ENCODE measurements at regions not wholly inside any gene's neighbourhood (a gene's known extent, or its start where the extent isn't known, plus 50 kb on each side); places are given as distances from the start of the nearest gene placed in this dataset.
"Not testable (repeated sequence)": the region's sequence is repeated elsewhere in the genome, so short reads cannot be mapped to it uniquely, and the experiment has no call there.

DNA sequence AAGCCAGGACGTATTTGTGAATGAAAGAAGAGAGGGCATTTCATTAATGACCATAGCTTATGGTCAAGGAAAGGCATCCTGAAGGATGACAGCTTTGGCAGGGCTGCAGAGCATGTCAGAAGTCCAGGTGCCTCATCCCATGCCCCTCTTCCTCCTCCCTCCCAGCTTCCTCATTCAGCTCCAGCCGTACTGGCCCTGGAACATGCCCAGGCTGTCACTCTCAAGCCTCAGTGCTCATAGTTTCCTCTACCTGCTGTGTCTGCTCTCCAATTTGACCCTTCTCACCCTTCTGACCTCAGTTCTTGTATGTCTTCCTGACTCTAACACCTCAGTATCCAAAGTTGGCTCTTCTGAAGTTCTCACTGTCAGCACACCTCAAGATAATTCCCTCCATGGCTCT is 695.8 kb upstream of the HS6ST1 start:
- DNase-seq (ENCODE audit: low read depth): no peak

DNA sequence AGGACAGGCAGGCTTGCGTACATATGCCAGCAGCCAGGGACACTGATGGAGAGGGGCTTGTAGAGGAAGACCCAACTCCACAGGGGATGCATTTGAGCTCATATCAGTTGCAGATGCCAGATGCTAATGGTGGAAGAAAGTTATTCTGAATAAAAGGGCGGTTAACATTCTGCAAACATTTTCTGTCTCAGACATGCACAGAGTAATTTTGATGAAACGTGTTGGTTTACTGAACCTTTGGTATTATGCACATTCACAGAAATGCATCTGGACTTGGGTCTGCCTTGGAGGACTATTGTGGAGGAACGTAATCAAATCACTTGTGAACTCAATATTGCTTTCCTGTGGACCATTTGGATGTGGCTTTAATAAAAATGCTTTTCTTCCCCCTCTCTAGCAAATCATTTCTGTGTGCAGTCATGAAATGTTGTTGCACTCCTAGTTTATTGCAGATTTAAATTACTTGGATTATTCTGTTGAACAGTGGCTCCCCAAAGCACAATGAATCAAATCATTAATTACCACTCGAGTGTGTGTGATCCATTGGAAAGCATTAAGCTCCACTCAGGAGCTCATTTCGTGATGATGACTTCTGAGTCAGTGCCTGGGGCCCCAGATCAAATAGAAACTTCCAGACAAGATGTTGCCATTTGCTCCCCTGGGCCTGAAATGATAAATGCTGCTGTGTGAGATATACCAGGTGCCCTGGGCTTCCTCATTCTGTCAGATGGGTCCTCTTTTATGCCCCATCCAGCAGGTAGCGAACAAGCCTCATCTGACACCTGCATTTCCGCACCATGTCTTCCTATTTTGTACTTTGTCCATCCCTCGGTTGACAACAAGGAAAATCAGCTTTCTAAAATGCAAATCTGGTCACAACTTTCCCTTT is 697.0 kb upstream of the HS6ST1 start:
- no peak for DNase-seq (ENCODE audit: low read depth)

DNA sequence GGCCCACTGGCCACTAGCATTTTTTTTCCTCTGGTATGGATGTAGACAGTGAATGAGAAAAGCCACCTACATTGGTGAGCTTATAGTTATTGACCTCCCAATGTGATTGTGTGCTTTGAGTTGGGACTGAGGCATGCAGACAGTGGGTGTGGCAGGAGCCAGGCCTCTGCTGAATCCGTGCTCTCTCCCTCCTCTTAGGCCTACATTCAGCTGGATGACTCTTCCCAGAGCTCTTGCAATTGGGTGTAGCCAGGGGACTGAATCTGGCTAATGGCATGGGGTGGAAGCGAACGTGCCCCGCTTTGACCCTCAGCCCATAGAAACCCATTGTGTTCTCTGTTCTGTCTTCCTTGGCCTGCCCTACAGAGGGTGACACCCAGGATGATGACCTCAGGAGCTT is 698.3 kb upstream of the HS6ST1 start:
- no peak for DNase-seq (ENCODE audit: low read depth)

DNA sequence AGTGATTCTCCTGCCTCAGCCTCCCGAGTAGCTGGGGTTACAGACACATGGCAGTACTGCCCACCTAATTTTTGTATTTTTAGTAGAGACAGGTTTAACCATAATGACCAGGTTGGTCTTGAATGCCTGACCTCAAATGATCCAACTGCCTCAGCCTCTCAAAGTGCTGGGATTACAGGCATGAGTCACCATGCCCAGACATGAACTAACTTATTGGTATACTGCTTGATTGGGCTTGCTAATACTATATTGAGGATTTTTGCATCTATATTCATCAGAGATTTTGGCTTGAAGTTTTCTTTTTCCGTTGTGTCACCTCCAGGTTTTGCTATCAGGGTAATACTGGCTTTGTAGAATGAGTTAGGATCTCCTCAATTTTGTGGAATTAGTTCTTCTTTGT is 706.1 kb upstream of the HS6ST1 start:
- no peak for DNase-seq (ENCODE audit: low read depth)

DNA sequence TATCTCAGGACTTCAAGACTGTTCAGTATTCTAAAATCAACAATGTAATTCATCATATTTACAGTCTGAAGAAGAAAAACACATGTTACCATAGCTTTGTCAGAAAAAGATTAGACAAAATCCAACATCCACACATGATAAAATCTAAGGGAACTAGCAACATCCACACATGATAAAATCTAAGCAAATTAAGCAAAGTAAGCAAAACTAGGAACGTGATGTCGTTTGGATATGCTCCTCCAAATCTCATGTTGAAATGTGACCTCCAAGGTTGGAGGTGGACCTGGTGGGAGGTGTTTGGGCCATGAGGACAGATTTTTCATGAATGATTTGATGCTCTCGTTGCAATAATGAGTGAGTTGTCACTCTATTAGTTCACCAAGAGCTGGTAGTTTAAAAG is 717.3 kb upstream of the HS6ST1 start:
- no peak for DNase-seq (ENCODE audit: low read depth)

DNA sequence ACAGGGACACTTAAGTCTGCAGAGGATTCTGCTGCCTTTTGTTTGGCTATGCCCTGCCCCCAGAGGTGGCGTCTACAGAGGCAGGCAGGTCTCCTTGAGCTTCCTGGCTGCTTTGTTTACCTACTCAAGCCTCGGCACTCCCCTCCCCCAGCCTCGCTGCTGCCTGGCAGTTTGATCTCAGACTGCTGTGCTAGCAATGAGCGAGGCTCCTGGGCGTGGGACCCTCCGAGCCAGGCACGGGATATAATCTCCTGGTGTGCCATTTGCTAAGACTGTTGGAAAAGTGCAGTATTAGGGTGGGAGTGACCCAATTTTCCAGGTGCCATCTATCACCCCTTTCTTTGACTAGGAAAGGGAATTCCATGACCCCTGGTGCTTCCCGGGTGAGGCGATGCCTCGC is 725.0 kb upstream of the HS6ST1 start:
- DNase-seq (ENCODE audit: low read depth): not testable (repeated sequence)

DNA sequence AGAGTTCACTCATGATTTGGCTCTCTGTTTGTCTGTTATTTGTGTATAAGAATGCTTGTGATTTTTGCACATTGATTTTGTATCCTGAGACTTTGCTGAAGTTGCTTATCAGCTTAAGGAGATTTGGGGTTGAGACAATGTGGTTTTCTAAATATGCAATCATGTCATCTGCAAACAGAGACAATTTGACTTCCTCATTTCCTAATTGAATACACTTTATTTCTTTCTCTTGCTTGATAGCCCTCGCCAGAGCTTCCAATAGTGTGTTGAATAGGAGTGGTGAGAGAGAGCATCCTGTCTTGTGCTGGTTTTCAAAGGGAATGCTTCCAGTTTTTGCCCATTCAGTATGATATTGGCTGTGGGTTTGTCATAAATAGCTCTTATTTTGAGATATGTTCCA is 727.8 kb upstream of the HS6ST1 start:
- not testable (repeated sequence) for DNase-seq (ENCODE audit: low read depth)

DNA sequence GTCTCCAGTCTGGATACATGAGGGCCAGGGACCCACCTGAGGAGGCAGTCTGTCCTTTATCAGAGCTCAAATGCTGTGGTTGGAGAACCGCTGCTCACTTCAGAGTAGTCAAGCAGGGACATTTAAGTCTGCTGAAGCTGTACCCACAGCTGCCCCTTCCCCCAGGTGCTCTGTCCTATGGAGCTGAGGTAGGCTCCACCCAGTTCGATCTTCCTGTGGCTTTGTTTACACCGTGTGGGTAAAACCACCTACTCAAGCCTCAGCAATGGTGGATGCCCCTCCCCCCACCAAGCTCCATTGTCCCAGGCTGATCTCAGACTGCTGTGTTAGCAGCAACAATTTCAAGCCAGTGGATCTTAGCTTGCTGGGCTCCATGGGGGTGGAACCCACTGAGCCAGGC is 731.4 kb upstream of the HS6ST1 start:
- no peak for DNase-seq (ENCODE audit: low read depth)

DNA sequence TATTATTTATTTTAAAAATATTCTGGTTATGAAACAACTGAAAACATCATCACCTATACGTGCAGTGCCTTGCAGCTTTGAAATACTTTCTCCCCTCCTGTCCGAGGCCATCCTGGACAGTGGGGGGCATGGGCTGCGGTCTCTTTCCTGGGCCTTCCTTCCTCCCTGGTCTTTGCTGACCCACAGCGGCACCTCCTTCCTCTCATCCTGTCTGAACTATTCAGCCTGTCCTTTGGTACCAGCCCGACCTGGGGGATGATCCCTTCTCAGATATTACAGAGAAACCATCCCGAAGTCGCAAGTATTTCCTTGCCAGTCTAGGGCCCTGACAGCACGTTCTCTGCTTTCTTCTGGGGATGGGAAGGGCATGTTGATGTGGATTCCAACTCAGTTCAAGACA is 736.6 kb upstream of the HS6ST1 start:
- DNase-seq (ENCODE audit: low read depth): no peak

DNA sequence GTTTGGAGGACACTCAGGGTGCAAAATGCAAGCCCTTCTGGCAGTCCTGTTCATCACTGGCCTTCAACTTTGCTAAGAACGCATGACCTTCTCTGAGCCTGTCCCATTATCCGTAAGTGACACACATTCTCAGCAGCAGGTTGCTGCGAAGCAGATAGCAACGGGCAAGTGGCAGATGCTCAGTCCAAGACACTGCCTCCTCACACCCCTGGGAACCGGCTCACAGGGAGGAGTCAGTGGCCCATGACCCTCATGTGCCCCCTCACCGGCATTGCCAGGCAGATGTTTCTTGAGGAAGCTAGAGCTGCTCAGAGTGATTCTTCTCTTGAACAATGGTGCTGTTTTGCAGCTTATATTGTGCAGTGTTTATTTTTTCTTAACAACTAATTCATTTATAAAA is 737.2 kb upstream of the HS6ST1 start:
- DNase-seq (ENCODE audit: low read depth): no peak

DNA sequence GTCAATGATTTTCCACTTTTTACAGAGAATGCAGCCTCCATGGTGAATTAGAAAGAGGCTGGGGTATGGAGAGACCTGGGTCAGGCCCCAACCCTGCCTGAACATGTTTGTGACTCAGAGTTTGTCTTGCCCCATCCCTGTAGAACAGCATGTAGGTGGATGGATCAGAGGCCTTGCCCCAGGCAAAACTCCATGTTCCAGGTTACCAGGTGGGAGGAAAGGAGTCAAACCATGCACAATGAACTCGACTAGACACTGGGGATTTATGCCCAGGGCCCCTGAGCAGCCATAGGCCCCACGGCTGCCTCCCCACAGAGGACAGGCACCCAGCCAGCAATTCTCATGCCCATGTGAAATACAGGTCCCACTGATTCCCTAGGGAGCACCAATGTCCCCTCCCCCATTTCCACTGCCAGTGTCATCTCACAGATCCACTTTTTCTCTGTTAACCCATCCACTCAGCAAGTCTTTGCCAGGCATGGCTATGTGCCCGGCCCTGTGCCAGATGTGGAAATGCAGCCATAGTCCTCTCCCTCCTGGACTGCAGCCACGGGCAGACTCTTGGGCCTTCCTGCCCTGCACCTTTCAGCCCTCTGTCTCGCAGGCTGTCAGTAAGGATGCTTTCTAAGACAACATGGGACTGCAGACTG is 737.8 kb upstream of the HS6ST1 start:
- DNase-seq (ENCODE audit: low read depth): no peak

DNA sequence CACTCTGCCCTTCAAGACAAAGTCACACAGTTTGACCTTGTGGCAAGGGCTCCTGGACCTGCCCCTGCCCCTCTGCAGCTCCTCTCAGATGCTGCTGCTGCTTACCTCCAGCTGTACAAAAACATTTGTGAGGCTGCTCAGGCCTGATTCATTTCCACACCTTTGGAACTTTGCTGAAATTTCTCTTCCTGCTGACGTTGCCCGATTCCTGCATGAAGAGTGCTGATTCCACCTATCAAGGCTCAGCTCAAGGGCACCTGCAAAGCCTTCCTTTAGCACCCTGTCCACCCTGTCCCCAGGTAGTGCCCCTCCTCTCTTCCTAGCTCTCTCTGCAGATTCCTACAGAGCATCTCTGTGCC is 738.3 kb upstream of the HS6ST1 start:
- DNase-seq (ENCODE audit: low read depth): no peak

DNA sequence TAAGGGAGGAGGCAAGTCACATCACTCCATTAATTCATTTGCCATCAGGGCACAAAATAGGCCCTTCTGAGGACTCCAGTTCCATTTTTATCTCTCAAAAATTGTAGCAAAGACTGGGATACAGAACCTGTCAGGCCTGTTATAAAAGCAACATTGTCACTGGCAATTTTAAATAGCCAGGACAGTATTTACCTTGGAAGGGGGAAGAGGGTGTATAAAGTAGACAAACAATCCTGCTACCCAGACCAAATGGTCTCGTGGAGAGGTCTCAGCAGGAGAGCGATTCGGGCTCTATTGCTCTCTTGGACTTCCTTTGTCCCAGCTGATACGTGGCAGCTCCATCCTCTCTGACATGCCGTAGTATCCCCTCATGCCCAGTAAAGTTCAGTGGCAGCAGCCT is 740.3 kb upstream of the HS6ST1 start:
- DNase-seq (ENCODE audit: low read depth): no peak

DNA sequence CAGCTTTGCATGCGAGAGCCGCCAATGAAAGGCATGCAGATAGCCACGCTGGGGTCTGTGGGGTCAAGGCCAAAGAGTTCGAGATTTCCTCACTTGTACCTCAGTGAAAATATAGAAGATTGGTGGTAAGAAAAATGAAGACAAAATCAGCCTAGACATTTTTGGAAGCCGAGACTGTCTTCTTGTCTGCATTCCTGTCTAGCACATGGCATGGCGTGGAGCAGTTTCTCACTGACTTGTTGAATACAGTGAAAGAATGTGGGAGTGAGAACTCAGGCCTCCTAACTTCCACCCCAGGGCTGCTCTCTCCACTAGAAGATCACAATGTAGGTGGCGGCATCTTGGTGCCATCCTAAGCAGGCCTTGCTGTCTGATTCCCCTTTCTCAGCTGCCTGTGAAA is 740.8 kb upstream of the HS6ST1 start:
- no peak for DNase-seq (ENCODE audit: low read depth)

DNA sequence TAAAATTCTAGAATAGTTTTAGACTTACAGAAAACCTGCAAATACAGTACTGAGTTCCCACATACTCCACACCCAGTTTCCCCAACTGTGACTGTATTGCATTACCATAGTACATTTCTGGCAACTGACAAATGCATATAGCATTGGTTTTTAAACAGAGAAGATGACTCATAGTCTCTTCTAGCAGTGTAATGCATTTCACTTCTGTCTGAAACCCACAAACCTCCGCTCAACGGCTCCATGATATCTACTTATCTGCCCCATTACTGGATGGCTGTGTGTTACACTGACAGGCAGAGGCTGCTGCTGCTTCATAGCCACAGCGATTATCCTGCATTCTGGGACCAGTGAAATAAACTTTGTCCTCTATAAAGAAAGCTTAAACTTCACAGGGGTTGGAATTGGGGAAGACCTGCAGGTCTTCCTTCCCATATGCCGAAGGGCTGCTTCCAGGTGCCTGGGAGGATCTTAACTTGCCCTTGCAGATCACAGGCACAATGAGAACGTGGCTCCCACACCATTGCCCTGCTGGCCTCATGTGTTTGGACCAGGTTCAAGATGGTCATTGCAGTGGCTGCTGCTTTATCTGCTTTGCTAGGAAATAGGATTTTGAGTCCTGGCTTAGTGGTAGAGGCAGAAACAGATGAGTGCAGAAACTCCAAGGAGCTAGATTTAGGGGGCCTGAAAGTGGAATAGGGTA is 742.6 kb upstream of the HS6ST1 start:
- DNase-seq (ENCODE audit: low read depth): no peak

DNA sequence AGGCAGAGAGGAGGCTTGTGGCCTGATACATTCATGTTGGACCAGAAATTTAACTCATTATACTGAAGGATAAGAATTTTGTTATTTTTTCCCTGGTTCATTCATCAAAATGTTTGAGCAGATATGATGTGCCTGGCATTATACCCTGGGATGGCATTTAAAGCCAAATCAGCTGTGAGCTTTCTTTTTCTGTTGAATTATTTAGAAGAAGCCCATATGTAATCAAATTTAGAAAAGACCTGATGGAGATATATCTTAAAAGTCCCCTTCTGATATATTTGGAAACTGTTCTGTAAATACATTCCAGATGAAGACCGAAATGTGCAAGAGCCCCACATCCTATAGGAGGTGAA is 743.1 kb upstream of the HS6ST1 start:
- no peak for DNase-seq (ENCODE audit: low read depth)

DNA sequence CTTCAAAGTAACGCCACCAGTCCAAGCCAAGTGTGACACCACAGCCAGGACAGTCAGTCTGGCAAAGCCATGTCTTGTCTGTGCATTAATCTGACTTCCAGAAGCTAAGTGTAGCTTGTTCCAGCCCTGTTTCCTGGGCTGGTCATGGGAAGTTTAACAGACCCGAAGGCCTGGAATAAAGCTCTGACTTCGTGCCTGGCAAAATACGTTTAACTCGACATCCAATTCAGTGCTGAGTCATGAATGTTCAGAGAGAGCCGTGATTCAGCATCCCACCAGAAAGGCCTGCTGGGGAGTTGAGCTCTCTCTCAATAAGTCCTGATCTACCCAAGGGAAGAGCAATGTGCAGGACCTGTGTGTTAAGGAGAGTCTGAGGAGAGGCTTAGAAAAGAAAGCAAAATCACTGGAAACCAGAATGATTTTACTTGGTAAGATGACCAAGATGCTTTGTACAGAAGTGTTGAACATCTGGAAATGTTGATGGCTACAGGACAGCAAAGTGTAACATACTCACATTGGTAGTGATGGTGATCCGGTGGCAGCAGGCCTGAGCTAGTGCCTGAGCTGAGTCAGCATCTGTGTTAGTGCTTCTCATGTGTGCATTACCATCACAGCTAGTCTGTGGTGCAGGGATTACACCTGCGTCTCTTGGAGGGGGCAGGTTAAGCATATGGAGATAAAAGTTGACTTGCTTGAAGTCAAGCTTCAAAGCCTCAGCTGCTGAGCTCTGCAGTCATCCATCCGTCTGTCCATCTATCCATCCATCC is 743.7 kb upstream of the HS6ST1 start:
- DNase-seq (ENCODE audit: low read depth): no peak

DNA sequence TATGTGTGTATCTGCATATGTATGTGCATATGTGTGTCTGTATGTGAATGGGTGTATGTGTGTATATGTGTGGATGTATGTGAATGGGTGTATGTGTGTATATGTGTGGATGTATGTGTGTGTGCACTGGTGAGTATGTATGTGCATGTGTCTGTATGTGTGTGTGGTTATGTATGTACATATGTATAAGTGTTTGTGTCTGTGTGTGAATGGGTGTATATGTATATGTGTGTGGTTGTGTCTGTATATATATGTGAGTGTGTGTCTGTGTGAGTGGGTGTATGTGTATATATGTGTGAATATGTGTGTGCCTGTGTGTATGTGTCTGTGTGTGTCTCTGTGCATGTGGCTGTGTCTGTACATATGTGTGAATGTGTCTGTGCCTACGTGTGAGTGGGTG is 748.4 kb upstream of the HS6ST1 start:
- no peak for DNase-seq (ENCODE audit: low read depth)

DNA sequence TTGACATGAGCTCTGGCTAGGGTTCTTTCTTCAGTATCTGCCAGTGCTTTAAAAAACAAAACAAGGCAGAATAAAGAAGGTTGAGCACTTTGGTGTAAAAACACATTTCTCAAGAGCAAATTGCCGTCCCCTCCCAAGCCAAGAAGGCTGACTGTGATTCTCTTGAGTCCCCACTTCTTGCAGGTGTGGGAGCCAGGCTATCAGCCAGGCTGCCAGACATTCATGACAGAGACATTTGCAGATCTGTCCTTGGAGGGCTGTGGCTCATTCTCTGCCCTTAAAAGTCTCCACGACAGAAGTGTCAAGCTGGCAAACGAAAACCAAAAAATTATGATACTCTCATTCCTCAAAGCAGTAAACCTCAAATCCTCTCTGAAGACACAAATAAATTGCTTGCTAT is 749.3 kb upstream of the HS6ST1 start:
- DNase-seq (ENCODE audit: low read depth): no peak

DNA sequence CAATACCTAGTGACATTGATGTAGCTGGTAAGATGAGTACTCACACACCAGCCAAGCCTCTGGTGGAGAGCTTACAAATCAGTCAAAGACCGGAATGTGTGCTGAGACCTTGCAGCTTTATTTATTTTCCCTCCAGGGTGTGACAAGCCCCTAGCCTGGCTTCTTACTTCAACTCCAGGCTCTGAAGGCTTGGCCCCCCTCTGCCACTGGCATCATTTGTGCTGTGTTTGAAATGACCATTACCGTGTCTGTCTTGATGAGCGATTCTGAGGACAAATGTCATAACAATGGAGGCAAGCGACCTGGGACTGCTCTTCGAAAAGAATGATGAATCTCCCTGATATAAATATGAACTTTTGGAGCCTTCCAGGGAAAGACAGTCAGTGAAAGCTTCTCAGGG is 749.9 kb upstream of the HS6ST1 start:
- no peak for DNase-seq (ENCODE audit: low read depth)

DNA sequence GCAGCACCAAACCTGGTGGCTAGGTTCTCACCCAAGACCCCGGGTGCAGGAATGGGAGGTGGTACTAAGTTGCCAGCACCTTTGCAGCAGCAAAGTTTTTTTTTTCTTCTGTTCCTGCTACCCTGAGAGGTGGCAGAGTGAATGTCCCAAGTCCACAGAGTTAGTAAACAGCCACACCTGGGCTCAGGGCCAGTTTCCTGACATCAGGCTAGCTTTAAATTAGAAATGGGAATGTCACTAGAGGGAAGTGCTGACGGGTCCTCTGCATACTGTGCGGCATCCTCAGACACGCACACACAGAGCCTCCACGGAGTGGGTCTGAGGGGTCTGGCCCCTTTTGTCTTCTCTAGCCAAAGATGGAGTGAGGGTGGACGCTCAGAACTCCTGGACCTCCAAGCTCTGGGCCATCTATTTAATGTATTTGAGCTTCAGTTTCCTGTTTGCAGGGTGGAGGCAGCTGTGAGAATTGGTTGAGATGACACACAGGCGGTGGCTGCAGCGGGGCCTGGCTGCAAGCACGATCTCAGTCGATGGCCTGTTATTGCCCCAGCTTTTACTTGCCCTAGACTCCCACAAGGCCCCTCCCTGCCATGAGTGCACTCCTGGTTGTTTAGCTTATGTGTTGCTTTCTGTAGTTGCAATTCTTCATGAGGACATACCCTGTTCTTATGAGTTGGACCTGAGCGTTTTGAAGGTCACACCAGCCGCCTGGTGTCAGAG is 751.4 kb upstream of the HS6ST1 start:
- no peak for DNase-seq (ENCODE audit: low read depth)

DNA sequence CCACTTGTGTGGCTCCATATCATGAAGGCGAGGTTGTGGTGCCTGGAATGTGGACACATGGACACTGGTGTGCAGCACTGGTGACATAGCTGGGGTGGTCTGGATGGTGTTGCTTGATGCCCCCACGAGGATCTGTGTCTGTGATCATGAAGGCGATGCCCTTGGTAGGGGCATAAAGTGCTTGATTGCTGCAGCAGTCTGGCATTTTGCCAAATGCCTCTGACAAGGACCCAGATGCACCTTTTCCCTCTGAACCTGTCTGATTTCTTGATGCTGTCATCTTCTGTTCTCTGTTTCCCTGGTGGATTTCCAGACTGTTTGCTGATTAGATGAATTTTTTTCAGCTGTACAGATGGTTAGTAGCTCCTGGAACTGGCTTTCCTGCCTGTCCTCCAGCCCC is 752.0 kb upstream of the HS6ST1 start:
- DNase-seq (ENCODE audit: low read depth): no peak
